SK-N-SH (cell line): ENCODE measurements at regions not wholly inside any gene's neighbourhood (a gene's known extent, or its start where the extent isn't known, plus 50 kb on each side); places are given as distances from the start of the nearest gene placed in this dataset.

Experiments
- CTCF ChIA-PET: fragments of 300-600, 350-600 bp; formaldehyde crosslinking; extraction: SDS; loops from one replicate; lab custom pipeline; 2021; lab: Yijun Ruan, JAX
- POLR2A ChIA-PET: fragments of 350-600 bp; sonication (Branson Sonifier 250); formaldehyde crosslinking; extraction: SDS; loops from one replicate; lab custom pipeline; 2020; ENCODE audit warnings: antibody characterized with exemption, inconsistent platforms; lab: Yijun Ruan, JAX
- DNase-seq: peaks from one replicate; pipeline ENCODE4 v3.0.0; 2012
- H2AFZ ChIP-seq: fragments of 200-600 bp; sonication (generic); 2 replicates; pipeline ENCODE4 v1.8.1; 2016; ENCODE audit warnings: antibody characterized with exemption, mild to moderate bottlenecking, low read depth
- H3F3A ChIP-seq: fragments of 200-600 bp; sonication (generic); replicated peaks from 2 replicates; pipeline ENCODE3; 2016; ENCODE audit warnings: antibody characterized with exemption, mild to moderate bottlenecking; ENCODE audit not compliant: insufficient read depth
- H3K27ac ChIP-seq, 2 experiments: fragments of 200-500 bp in 1 of 2; fragments of 200-600 bp in 1 of 2; sonication (Bioruptor generic) in 1 of 2; sonication (generic), shearing (Covaris generic) in 1 of 2; 2 replicates each; pipeline versions ENCODE4 v1.5.1 to v1.6.1; 2014 to 2016; ENCODE audit warnings: low read depth in 2 of 2, inconsistent platforms in 1 of 2, low read length in 1 of 2, mild to moderate bottlenecking in 1 of 2, mixed read lengths in 1 of 2
- H3K27me3 ChIP-seq: fragments of 200-600 bp; sonication (generic), shearing (Covaris generic); 2 replicates; pipeline ENCODE4 v1.6.1; 2016; ENCODE audit warnings: mixed run types; ENCODE audit not compliant: insufficient read depth
- H3K36me3 ChIP-seq, 2 experiments: fragments of 200-500 bp in 1 of 2; fragments of 200-600 bp in 1 of 2; sonication (Bioruptor generic) in 1 of 2; sonication (generic) in 1 of 2; replicated peaks in 1 of 2; 2 replicates each; pipeline versions ENCODE3 to v1.5.1; 2014 to 2016; ENCODE audit warnings: low read length in 1 of 2, mild to moderate bottlenecking in 1 of 2; ENCODE audit not compliant: insufficient read depth in 2 of 2, control insufficient read depth in 1 of 2
- H3K4me1 ChIP-seq, 2 experiments: fragments of 200-500 bp in 1 of 2; fragments of 200-600 bp in 1 of 2; sonication (Bioruptor generic) in 1 of 2; sonication (generic), shearing (Covaris generic) in 1 of 2; 2 replicates each; pipeline versions ENCODE4 v1.5.1 to v1.6.1; 2014 to 2016; ENCODE audit warnings: low read depth in 1 of 2, low read length in 1 of 2, mixed run types in 1 of 2; ENCODE audit not compliant: insufficient read depth in 2 of 2, control insufficient read depth in 1 of 2
- H3K4me2 ChIP-seq: fragments of 200-600 bp; sonication (generic), shearing (Covaris generic); 2 replicates; pipeline ENCODE4 v1.6.1; 2017; ENCODE audit warnings: mixed run types
- H3K4me3 ChIP-seq, 2 experiments: fragments of 200-500 bp in 1 of 2; fragments of 200-600 bp in 1 of 2; sonication (Bioruptor generic) in 1 of 2; sonication (generic), shearing (Covaris generic) in 1 of 2; 2 replicates each; pipeline versions ENCODE4 v1.5.1 to v1.8.1; 2014 to 2016; ENCODE audit warnings: low read depth in 2 of 2, inconsistent platforms in 1 of 2, low read length in 1 of 2, mild to moderate bottlenecking in 1 of 2, mixed read lengths in 1 of 2, moderate library complexity in 1 of 2
- H3K79me2 ChIP-seq: fragments of 200-600 bp; sonication (generic); 2 replicates; pipeline ENCODE4 v1.8.1; 2017; ENCODE audit warnings: mild to moderate bottlenecking; ENCODE audit not compliant: insufficient read depth
- H3K9ac ChIP-seq: fragments of 200-600 bp; sonication (generic); 2 replicates; pipeline ENCODE4 v1.6.1; 2017; ENCODE audit warnings: mixed run types
- H3K9me2 ChIP-seq: fragments of 200-600 bp; sonication (generic); 2 replicates; pipeline ENCODE4 v1.6.1; 2017; ENCODE audit warnings: mixed run types
- H3K9me3 ChIP-seq: fragments of 200-600 bp; sonication (generic); 2 replicates; pipeline ENCODE4 v1.6.1; 2017; ENCODE audit warnings: mixed run types, mild to moderate bottlenecking, moderate library complexity
- H4K20me1 ChIP-seq: fragments of 200-600 bp; sonication (generic); 2 replicates; pipeline ENCODE4 v1.6.1; 2017; ENCODE audit warnings: mild to moderate bottlenecking, mixed run types; ENCODE audit not compliant: insufficient read depth
- CHD2 ChIP-seq: fragments of 150-350 bp; IDR thresholded peaks from 2 replicates; pipeline ENCODE4 v1.6.1; 2018; ENCODE audit warnings: low read length; ENCODE audit not compliant: partially characterized antibody
- EZH2phosphoT487 ChIP-seq: fragments of 200-600 bp; sonication (generic); IDR thresholded peaks from 2 replicates; pipeline ENCODE4 v1.6.1; 2017; ENCODE audit warnings: low read depth, mixed run types, mild to moderate bottlenecking, antibody characterized with exemption, moderate library complexity, borderline replicate concordance
- FOSL2 ChIP-seq: IDR thresholded peaks from 2 replicates; pipeline ENCODE4 v1.4.0; 2012; ENCODE audit warnings: low read depth, mild to moderate bottlenecking, moderate library complexity, borderline replicate concordance
- FOXM1 ChIP-seq: IDR thresholded peaks from 2 replicates; pipeline ENCODE4 v1.4.0; 2012; ENCODE audit warnings: low read depth, mild to moderate bottlenecking
- MEF2A ChIP-seq: IDR thresholded peaks from 2 replicates; pipeline ENCODE4 v1.4.0; 2012; ENCODE audit warnings: low read depth, borderline replicate concordance
- MXI1 ChIP-seq: IDR thresholded peaks from 2 replicates; pipeline ENCODE4 v1.6.1; 2012; ENCODE audit warnings: mild to moderate bottlenecking, low read depth, low read length, improper control_type of control experiment
- NFIC ChIP-seq: IDR thresholded peaks from 2 replicates; pipeline ENCODE4 v1.4.0; 2012; ENCODE audit warnings: borderline replicate concordance
- NRF1 ChIP-seq: IDR thresholded peaks from 2 replicates; pipeline ENCODE4 v1.6.1; 2012; ENCODE audit warnings: low read depth, mild to moderate bottlenecking, low read length
- POLR2AphosphoS5 ChIP-seq: IDR thresholded peaks from 2 replicates; pipeline ENCODE4 v1.6.1; 2012; ENCODE audit warnings: low read depth, low read length
- RAD21 ChIP-seq: IDR thresholded peaks from 2 replicates; pipeline ENCODE4 v1.6.1; 2012; ENCODE audit warnings: mild to moderate bottlenecking, low read length
- RCOR1 ChIP-seq: fragments of 150-350 bp; IDR thresholded peaks from 2 replicates; pipeline ENCODE4 v1.6.1; 2017; ENCODE audit warnings: antibody characterized with exemption, low read length
- SMC3 ChIP-seq: IDR thresholded peaks from 2 replicates; pipeline ENCODE4 v1.6.1; 2012; ENCODE audit warnings: low read depth, low read length, improper control_type of control experiment
- TCF12 ChIP-seq: IDR thresholded peaks from 2 replicates; pipeline ENCODE4 v1.4.0; 2012
- TEAD4 ChIP-seq: IDR thresholded peaks from 2 replicates; pipeline ENCODE4 v1.4.0; 2012; ENCODE audit warnings: mild to moderate bottlenecking, borderline replicate concordance; ENCODE audit not compliant: insufficient read depth
- YY1 ChIP-seq: IDR thresholded peaks from 2 replicates; pipeline ENCODE4 v1.4.0; 2012; ENCODE audit warnings: low read depth, mild to moderate bottlenecking
- WGBS: methylation state at CpG from one replicate; pipeline ENCODE4 v1.1.6; 2017; ENCODE audit warnings: low lambda C conversion rate; 5-methylcytosine and 5-hydroxymethylcytosine counted together
- TF ChIP-seq, protein P1 (sequence below): IDR thresholded peaks from 2 replicates; pipeline ENCODE4 v1.4.0; 2012; ENCODE audit warnings: low read depth
- TF ChIP-seq, protein P2 (sequence below): IDR thresholded peaks from 2 replicates; pipeline ENCODE4 v1.4.0; 2012; ENCODE audit warnings: low read depth, borderline replicate concordance
- TF ChIP-seq, protein P3 (sequence below): IDR thresholded peaks from 2 replicates; pipeline ENCODE4 v1.4.0; 2012; ENCODE audit warnings: low read depth, borderline replicate concordance

- Histone ChIP-seq H3K9me3 (0 out of 2 replicates have a peak, but pooled peaks cover 3% of the 10 kb centered on the region), H3K27me3 (no peaks in the 10 kb centered on the region), H3K27ac (no peak overlapping the region), H3F3A (no peaks in the 10 kb centered on the region), H3K9ac (no peak overlapping the region), H3K79me2 (no peaks in the 10 kb centered on the region), H4K20me1 (no peaks in the 10 kb centered on the region), H3K4me2 (no peak overlapping the region), H2AFZ (no peak overlapping the region), H3K9me2 (no peaks in the 10 kb centered on the region), H3K36me3 (no peaks in the 10 kb centered on the region), H3K4me1 (no peaks in the 10 kb centered on the region; a peak in 1 of 4 replicates), H3K4me3 (no peak overlapping the region)
- DNase-seq = no peak
- ChIA-PET POLR2A (no interaction called here), CTCF (no interaction called here)
- TF ChIP-seq, protein P1, sequence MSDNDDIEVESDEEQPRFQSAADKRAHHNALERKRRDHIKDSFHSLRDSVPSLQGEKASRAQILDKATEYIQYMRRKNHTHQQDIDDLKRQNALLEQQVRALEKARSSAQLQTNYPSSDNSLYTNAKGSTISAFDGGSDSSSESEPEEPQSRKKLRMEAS = no peak
- no peak for TF ChIP-seq SMC3
- TF ChIP-seq TCF12 = no peak
- TF ChIP-seq NRF1 = no peak
- TF ChIP-seq FOSL2 = no peak
- TF ChIP-seq EZH2phosphoT487 = no peak
- TF ChIP-seq RAD21 = no peak
- TF ChIP-seq MEF2A = no peak
- no peak for TF ChIP-seq FOXM1
- no peak for TF ChIP-seq TEAD4
- no peak for TF ChIP-seq YY1
- TF ChIP-seq NFIC = no peak
- no peak for TF ChIP-seq MXI1
- no peak for TF ChIP-seq CHD2
- TF ChIP-seq, protein P2, sequence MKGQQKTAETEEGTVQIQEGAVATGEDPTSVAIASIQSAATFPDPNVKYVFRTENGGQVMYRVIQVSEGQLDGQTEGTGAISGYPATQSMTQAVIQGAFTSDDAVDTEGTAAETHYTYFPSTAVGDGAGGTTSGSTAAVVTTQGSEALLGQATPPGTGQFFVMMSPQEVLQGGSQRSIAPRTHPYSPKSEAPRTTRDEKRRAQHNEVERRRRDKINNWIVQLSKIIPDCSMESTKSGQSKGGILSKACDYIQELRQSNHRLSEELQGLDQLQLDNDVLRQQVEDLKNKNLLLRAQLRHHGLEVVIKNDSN = no peak
- TF ChIP-seq POLR2AphosphoS5 = no peak
- TF ChIP-seq, protein P3, sequence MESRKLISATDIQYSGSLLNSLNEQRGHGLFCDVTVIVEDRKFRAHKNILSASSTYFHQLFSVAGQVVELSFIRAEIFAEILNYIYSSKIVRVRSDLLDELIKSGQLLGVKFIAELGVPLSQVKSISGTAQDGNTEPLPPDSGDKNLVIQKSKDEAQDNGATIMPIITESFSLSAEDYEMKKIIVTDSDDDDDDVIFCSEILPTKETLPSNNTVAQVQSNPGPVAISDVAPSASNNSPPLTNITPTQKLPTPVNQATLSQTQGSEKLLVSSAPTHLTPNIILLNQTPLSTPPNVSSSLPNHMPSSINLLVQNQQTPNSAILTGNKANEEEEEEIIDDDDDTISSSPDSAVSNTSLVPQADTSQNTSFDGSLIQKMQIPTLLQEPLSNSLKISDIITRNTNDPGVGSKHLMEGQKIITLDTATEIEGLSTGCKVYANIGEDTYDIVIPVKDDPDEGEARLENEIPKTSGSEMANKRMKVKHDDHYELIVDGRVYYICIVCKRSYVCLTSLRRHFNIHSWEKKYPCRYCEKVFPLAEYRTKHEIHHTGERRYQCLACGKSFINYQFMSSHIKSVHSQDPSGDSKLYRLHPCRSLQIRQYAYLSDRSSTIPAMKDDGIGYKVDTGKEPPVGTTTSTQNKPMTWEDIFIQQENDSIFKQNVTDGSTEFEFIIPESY = no peak
- TF ChIP-seq RCOR1 = no peak
- WGBS = 67% methylated on average over 3 of the region's 3 CpGs
These were observed 56.9 kb downstream of the SOWAHB start for GRCh38 chr4:76841026-76841425.
